ENCODE measurements at regions not wholly inside any gene's neighbourhood (a gene's known extent, or its start where the extent isn't known, plus 50 kb on each side); places are given as distances from the start of the nearest gene placed in this dataset.

GRCh38 chr9:129383019-129383560 is 205.0 kb upstream of the IER5L start:
- 9% methylated on average over 24 of the region's 29 CpGs; no CpG with 5 or more reads in 1 of the 2 experiments for WGBS, 2 experiments (ENCODE audit: extremely low coverage in 1 of 2, insufficient coverage in 1 of 2, insufficient read length in 1 of 2, insufficient replicate concordance in 2 of 2, low coverage in 1 of 2, low lambda C conversion rate in 2 of 2, missing lambda C conversion rate in 1 of 2)
- peak overlapping the region; percentile 73 for H4K8ac ChIP-seq (ENCODE audit: extremely low read depth, insufficient read depth, low read length)
- peak overlapping the region; percentile 64 to 92 for H3K4me2 ChIP-seq (ENCODE audit: insufficient read depth in 1 of 2, low read depth in 2 of 2, low read length in 2 of 2)
- no peak overlapping the region; the same call in 1 of the 2 replicates for H3K18ac ChIP-seq (ENCODE audit: extremely low read depth, low read length)
- H3K14ac ChIP-seq (ENCODE audit: insufficient read length): no peak overlapping the region
- ChIA-PET CTCF (ENCODE audit: partially characterized antibody) (interaction anchor here (0.8 to 2.1 kb wide), 19 partner anchors 8 to 247 kb away, joined by 3 to 5 read pairs (median 3); no protein-coding TSS in a partner anchor), POLR2A (ENCODE audit: partially characterized antibody) (interaction anchor here (0.8 to 2.6 kb wide), 11 partner anchors 9 to 204 kb away, joined by 3 to 11 read pairs (median 6); no protein-coding TSS in a partner anchor)
- H2BK120ac ChIP-seq (replicated peaks; ENCODE audit: low read depth, low read length): no peak overlapping the region
- H2BK12ac ChIP-seq (ENCODE audit: low read depth, low read length): 0 out of 2 replicates have a peak overlapping the region, but pooled peaks have one; percentile 50
- no peak overlapping the region for H3K56ac ChIP-seq (replicated peaks; ENCODE audit: insufficient read length, low read depth, low read length)
- H3K23ac ChIP-seq (ENCODE audit: insufficient read length): no peak overlapping the region
- peaks cover 4% of the 10 kb centered on the region; the same call in 1 of the 2 replicates for H3K23me2 ChIP-seq (ENCODE audit: low read depth, low read length)
- H3K4ac ChIP-seq (replicated peaks; ENCODE audit: insufficient read length, low read depth, low read length): no peak overlapping the region
- no peaks in the 10 kb centered on the region for H3K79me2 ChIP-seq (ENCODE audit: control insufficient read depth in 1 of 2, insufficient read depth in 2 of 2, low read length in 2 of 2)
- no peak overlapping the region for H2AK5ac ChIP-seq (ENCODE audit: low read depth, low read length)
- no peak overlapping the region for H3K27ac ChIP-seq (ENCODE audit: low read depth, low read length)
- H2BK15ac ChIP-seq (ENCODE audit: low read length): no peak overlapping the region
- peak overlapping the region; percentile 35 to 72 (median 48) for H3K4me3 ChIP-seq (ENCODE audit: extremely low read depth in 1 of 4, insufficient read depth in 2 of 4, low read depth in 3 of 4, low read length in 4 of 4)
- H3K9ac ChIP-seq (replicated peaks in 1 of 4; ENCODE audit: extremely low read depth in 1 of 4, low read depth in 3 of 4, low read length in 3 of 4): peak overlapping the region in 2 of 4 experiments; percentile 8 to 12; a peak in 2 of 7 replicates
- no peak for DNase-seq (ENCODE audit: low read depth in 1 of 2, low spot score in 2 of 2)
- no peaks in the 10 kb centered on the region for H3K36me3 ChIP-seq (ENCODE audit: control insufficient read depth in 2 of 4, insufficient read depth in 4 of 4, low read length in 3 of 4)
- H4K20me1 ChIP-seq (replicated peaks in 1 of 2; ENCODE audit: control insufficient read depth in 1 of 2, insufficient read depth in 2 of 2, low read length in 2 of 2): no peaks in the 10 kb centered on the region
- no peak overlapping the region for H4K5ac ChIP-seq (ENCODE audit: insufficient read length, low read depth, low read length)
- H2AFZ ChIP-seq (ENCODE audit: low read length): no peak overlapping the region
- H4K91ac ChIP-seq (replicated peaks; ENCODE audit: insufficient read length, low read length): no peak overlapping the region
- 0 out of 2 replicates have a peak overlapping the region, but pooled peaks have one; percentile 80 for H2BK20ac ChIP-seq (ENCODE audit: low read length)
- H3K79me1 ChIP-seq (ENCODE audit: low read depth, low read length): no peaks in the 10 kb centered on the region
- peaks cover 0 to 13% (median 9%) of the 10 kb centered on the region in 4 experiments; a peak in 4 of 7 replicates for H3K27me3 ChIP-seq (replicated peaks in 1 of 4; ENCODE audit: control insufficient read depth in 3 of 4, extremely low read depth in 1 of 4, insufficient read depth in 3 of 4, low read length in 3 of 4)
- no peak for FAIRE-seq
- peaks cover 5 to 18% (median 14%) of the 10 kb centered on the region in 4 experiments for H3K4me1 ChIP-seq (replicated peaks in 1 of 4; ENCODE audit: control insufficient read depth in 3 of 4, insufficient read depth in 4 of 4, low read length in 3 of 4)
- peak overlapping the region; percentile 71; the same call in 1 of the 2 replicates for H2BK5ac ChIP-seq (ENCODE audit: low read depth, low read length)
- no peaks in the 10 kb centered on the region for H3K9me3 ChIP-seq (ENCODE audit: insufficient read depth in 2 of 2, low read depth in 1 of 2, low read length in 1 of 2)
- TF ChIP-seq KDM1A (IDR thresholded peaks at IDR 0.05; ENCODE audit: borderline replicate concordance, low read length) (no peak), ZNF274 (IDR thresholded peaks at IDR 0.05; ENCODE audit: borderline replicate concordance, extremely low read depth, low read length) (no peak), EP300 (IDR thresholded peaks at IDR 0.05; ENCODE audit: borderline replicate concordance in 1 of 2, low read depth in 2 of 2, low read length in 2 of 2) (peak in 1 of 2 experiments; percentile 20; a peak in 1 of 3 replicates), ATF3 (IDR thresholded peaks at IDR 0.05; ENCODE audit: insufficient read depth, low read depth, low read length) (no peak), SUZ12 (IDR thresholded peaks at IDR 0.05; ENCODE audit: low read length) (peak; percentile 35; the same call in 1 of the 2 replicates), SRF (IDR thresholded peaks at IDR 0.05; ENCODE audit: low read depth, low read length) (no peak), TAF7 (optimal IDR thresholded peaks at IDR 0.05; ENCODE audit: borderline replicate concordance, low read depth, low read length) (no peak), TCF12 (IDR thresholded peaks at IDR 0.05; ENCODE audit: low read depth, low read length) (peak; percentile 75; the same call in 1 of the 2 replicates), PHF8 (conservative IDR thresholded peaks at IDR 0.05; ENCODE audit: low read depth, low read length) (0 out of 2 replicates have a peak, but pooled peaks have one; percentile 24), POU5F1 (IDR thresholded peaks at IDR 0.05; ENCODE audit: low read depth, low read length) (no peak), TAF1 (IDR thresholded peaks at IDR 0.05; ENCODE audit: low read depth, low read length) (no peak), MAFK (IDR thresholded peaks at IDR 0.05; ENCODE audit: low read depth, low read length) (no peak)
